SJSA1 (cell line): ENCODE measurements at regions not wholly inside any gene's neighbourhood (a gene's known extent, or its start where the extent isn't known, plus 50 kb on each side); places are given as distances from the start of the nearest gene placed in this dataset.
"Not testable (repeated sequence)": the region's sequence is repeated elsewhere in the genome, so short reads cannot be mapped to it uniquely, and the experiment has no call there.

Experiments used
- DNase-seq, 2 experiments: peaks; one replicate each; pipeline ENCODE4 v3.0.0-alpha.2; 2015 to 2020; ENCODE audit warnings: low spot score in 2 of 2, low read depth in 1 of 2
- H3K27ac ChIP-seq: fragments of 250-450 bp; sonication (Bioruptor Pico); 2 replicates; pipeline ENCODE4 v1.5.1; 2020; ENCODE audit warnings: mild to moderate bottlenecking, moderate library complexity
- H3K27me3 ChIP-seq: fragments of 250-450 bp; sonication (Bioruptor Pico); replicated peaks from 2 replicates; pipeline ENCODE4 v1.5.1; 2020; ENCODE audit warnings: mild to moderate bottlenecking, moderate library complexity
- H3K36me3 ChIP-seq: fragments of 250-450 bp; sonication (Bioruptor Pico); 2 replicates; pipeline ENCODE4 v1.5.1; 2020; ENCODE audit warnings: mild to moderate bottlenecking
- H3K4me1 ChIP-seq: fragments of 250-450 bp; sonication (Bioruptor Pico); replicated peaks from 2 replicates; pipeline ENCODE4 v1.6.1; 2021; ENCODE audit warnings: mild to moderate bottlenecking
- H3K4me3 ChIP-seq: fragments of 250-450 bp; sonication (Bioruptor Pico); 2 replicates; pipeline ENCODE4 v1.5.1; 2020; ENCODE audit warnings: mild to moderate bottlenecking
- H3K9me3 ChIP-seq: fragments of 250-450 bp; sonication (Bioruptor Pico); replicated peaks from 2 replicates; pipeline ENCODE4 v1.5.1; 2020; ENCODE audit warnings: mild to moderate bottlenecking

GRCh38 chr2:167794554-167795255 is 452.7 kb downstream of the STK39 start:
- Histone ChIP-seq H3K27ac (no peak overlapping the region), H3K36me3 (no peaks in the 10 kb centered on the region), H3K27me3 (no peaks in the 10 kb centered on the region; the same call in none of the 2 replicates), H3K4me3 (no peak overlapping the region), H3K9me3 (no peaks in the 10 kb centered on the region), H3K4me1 (no peaks in the 10 kb centered on the region)
- DNase-seq: no peak

- Histone ChIP-seq H3K36me3 (no peaks in the 10 kb centered on the region), H3K4me3 (no peak overlapping the region), H3K27me3 (no peaks in the 10 kb centered on the region; the same call in 1 of the 2 replicates), H3K4me1 (no peaks in the 10 kb centered on the region), H3K27ac (no peak overlapping the region), H3K9me3 (no peaks in the 10 kb centered on the region)
- DNase-seq: no peak
These were observed 453.7 kb downstream of the STK39 start for GRCh38 chr2:167793725-167794124.

DNA sequence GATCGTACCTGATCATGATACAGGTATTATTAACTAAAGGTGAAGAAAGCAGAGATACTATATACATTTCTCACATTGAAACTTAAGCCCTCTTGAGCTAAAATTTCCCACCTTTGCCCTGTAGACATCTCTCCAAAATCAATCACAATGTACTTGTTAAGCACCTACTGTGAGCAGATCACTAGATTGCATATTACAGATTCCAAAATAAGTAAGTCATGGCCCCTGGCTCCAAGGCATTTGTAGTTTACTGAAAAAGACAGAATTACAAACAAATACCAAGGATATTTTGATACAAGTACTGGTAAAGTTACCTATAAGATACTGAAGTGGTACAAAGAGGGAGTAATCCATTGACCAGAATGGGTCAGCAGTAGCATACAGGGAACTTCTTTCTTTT is 455.3 kb downstream of the STK39 start:
- no peaks in the 10 kb centered on the region for H3K4me1 ChIP-seq
- H3K27ac ChIP-seq: no peak overlapping the region
- no peak overlapping the region for H3K4me3 ChIP-seq
- DNase-seq: no peak
- no peaks in the 10 kb centered on the region for H3K9me3 ChIP-seq
- no peaks in the 10 kb centered on the region for H3K27me3 ChIP-seq
- H3K36me3 ChIP-seq: no peaks in the 10 kb centered on the region

GRCh38 chr2:167790781-167791450 is 456.5 kb downstream of the STK39 start:
- H3K9me3 ChIP-seq: no peaks in the 10 kb centered on the region
- H3K4me3 ChIP-seq: no peak overlapping the region
- H3K36me3 ChIP-seq: no peaks in the 10 kb centered on the region
- H3K4me1 ChIP-seq: no peaks in the 10 kb centered on the region
- H3K27ac ChIP-seq: no peak overlapping the region
- no peaks in the 10 kb centered on the region for H3K27me3 ChIP-seq
- no peak for DNase-seq

- no peak overlapping the region for H3K27ac ChIP-seq
- no peak for DNase-seq
- H3K9me3 ChIP-seq: no peaks in the 10 kb centered on the region
- H3K4me3 ChIP-seq: no peak overlapping the region
- no peaks in the 10 kb centered on the region for H3K4me1 ChIP-seq
- H3K27me3 ChIP-seq: no peaks in the 10 kb centered on the region
- no peaks in the 10 kb centered on the region for H3K36me3 ChIP-seq
These were observed 457.2 kb downstream of the STK39 start for GRCh38 chr2:167790189-167790588.

DNA sequence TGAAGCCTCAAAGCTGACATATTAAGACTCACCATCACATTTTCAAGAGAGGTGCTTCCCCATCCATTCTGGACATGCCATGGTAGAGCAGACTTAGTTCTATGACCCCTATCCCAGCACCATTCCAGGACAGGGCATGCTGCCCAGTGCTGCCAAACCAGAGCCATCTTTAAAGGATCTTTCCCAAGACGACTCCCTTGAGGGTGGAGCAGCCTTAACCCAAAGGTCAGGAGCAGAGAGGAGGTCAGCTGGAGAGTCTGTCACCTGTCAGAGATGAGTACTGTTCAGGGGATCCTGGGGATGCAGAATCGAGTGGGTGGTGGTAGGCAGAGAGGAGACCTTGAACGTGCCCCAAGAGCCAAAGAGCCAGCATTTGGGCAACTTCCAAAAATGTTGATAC is 459.8 kb downstream of the STK39 start:
- DNase-seq: no peak
- no peak overlapping the region for H3K27ac ChIP-seq
- H3K27me3 ChIP-seq: no peaks in the 10 kb centered on the region
- H3K36me3 ChIP-seq: no peaks in the 10 kb centered on the region
- no peak overlapping the region for H3K4me3 ChIP-seq
- H3K9me3 ChIP-seq: no peaks in the 10 kb centered on the region
- no peaks in the 10 kb centered on the region for H3K4me1 ChIP-seq

DNA sequence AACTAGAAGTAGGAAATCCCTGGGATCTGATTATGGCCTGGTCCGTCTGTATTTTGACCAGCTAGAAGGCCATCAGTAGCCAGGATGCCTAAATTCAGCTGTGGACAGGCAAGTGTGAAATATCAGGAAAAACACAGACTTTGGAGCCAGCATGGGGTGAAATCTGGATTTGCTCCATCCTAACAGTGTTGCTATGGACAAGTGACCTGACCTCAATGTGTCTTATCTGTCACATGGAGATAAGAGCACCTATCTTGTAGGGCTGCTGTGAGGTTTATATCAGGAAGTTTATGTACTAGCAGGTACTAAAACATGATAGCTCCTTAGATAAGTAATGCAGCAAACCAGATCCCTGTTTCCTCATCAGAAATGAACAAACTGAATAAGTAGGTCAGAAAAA is 460.4 kb downstream of the STK39 start:
- Histone ChIP-seq H3K27ac (no peak overlapping the region), H3K27me3 (no peaks in the 10 kb centered on the region), H3K36me3 (no peaks in the 10 kb centered on the region), H3K9me3 (no peaks in the 10 kb centered on the region), H3K4me3 (no peak overlapping the region), H3K4me1 (no peaks in the 10 kb centered on the region)
- no peak for DNase-seq

DNA sequence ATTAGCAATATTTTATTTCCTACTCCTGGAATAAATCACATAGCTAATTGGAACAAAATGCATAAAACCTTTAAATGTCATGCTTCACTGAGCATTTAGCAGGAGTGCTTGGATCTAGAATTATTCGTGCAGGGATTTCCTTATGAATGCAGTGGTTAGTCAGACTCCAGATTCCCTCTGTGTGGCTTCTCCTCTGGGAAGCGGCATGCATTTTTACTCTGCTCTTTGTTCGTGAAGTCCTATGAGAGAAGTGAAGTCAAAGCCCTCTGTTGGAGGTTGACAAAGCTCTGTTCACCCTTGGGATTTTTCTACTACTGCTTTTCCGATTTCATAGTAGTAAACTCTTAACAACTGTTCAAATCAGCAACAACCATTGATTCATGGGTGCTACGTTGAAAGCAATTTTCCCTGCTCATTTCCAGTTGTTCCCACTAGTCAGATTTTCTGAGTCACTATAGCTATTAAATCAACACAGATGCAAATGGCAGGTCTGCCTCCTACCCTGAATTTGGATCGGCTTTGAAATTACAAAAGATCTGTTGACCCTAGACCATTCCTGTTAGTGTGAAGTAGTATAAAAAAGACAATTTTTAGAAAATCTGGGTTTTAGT is 461.7 kb downstream of the STK39 start:
- no peak for DNase-seq
- H3K27me3 ChIP-seq: no peaks in the 10 kb centered on the region
- H3K4me3 ChIP-seq: no peak overlapping the region
- H3K36me3 ChIP-seq: no peaks in the 10 kb centered on the region
- H3K9me3 ChIP-seq: no peaks in the 10 kb centered on the region
- H3K4me1 ChIP-seq: no peaks in the 10 kb centered on the region
- H3K27ac ChIP-seq: no peak overlapping the region

- no peaks in the 10 kb centered on the region for H3K36me3 ChIP-seq
- DNase-seq: no peak
- H3K4me3 ChIP-seq: no peak overlapping the region
- no peaks in the 10 kb centered on the region for H3K4me1 ChIP-seq
- H3K9me3 ChIP-seq: no peaks in the 10 kb centered on the region
- H3K27me3 ChIP-seq: no peaks in the 10 kb centered on the region
- no peak overlapping the region for H3K27ac ChIP-seq
These were observed 463.3 kb downstream of the STK39 start for GRCh38 chr2:167784084-167784425.

DNA sequence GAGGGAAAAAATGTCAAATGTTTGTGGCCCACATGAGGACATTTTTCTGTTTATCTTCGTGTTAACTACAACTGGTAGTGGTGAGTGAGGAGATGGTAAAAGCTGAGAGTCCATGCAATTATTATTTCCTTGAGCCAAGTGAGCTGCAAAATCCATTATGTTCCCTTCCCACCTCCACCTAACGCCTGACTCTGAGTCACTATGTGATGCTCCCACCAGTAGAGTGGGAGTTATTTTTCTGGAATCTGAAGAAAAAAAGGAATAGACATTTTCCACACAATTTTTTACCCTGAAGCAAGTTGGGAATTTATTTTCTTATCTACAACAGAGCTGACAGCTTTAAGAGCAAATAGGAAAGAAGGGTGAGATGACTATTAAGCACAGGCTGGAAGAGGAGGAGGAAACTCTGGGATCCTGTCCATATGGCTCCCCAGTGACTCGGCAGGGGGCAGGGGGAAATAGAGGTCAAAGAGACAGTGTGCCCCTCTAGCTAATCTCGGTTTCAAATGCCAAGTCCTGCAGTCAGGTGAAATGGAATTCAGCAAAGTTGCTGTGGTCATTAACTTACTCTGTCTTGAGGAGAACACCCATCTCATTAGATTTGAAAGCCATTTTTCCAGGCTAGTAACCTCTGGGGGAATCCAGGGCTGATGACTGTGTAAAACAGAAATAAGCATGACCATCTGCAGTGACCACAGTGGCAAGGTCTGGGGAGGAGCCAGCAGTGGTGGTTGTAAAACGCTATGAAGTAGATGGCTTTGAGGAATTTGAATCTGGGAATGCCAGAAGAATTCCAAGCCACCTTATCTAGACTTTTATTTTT is 463.9 kb downstream of the STK39 start:
- no peaks in the 10 kb centered on the region for H3K27me3 ChIP-seq
- DNase-seq: no peak

DNA sequence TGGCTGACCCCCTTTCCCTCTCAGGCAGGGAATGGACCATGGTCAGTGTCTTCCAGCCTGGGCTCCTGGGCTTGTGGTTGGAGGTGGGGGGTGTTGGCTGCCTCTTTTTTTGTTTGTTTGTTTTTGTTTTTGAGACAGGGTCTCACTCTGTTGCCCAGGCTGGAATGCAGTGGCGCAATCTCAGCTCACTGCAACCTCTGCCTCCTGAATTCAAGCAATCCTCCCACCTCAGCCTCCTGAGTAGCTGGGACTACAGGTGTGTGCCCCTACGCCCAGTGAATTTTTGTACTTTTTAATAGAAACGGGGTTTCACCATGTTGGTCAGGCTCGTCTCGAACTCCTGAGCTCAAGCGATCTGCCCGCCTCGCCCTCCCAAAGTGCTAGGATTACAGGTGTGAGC is 465.8 kb downstream of the STK39 start:
- DNase-seq, H3K4me3 ChIP-seq, H3K9me3 ChIP-seq, H3K36me3 ChIP-seq, H3K27ac ChIP-seq, H3K27me3 ChIP-seq, H3K4me1 ChIP-seq: not testable (repeated sequence)

More for the DNA sequence above, 463.9 kb downstream of the STK39 start:
- H3K36me3 ChIP-seq: no peaks in the 10 kb centered on the region
- H3K9me3 ChIP-seq: no peaks in the 10 kb centered on the region
- H3K4me3 ChIP-seq: no peak overlapping the region
- H3K27ac ChIP-seq: no peak overlapping the region
- H3K4me1 ChIP-seq: no peaks in the 10 kb centered on the region

GRCh38 chr2:167776359-167776758 is 471.0 kb downstream of the STK39 start:
- no peaks in the 10 kb centered on the region for H3K9me3 ChIP-seq
- H3K4me3 ChIP-seq: no peak overlapping the region
- H3K36me3 ChIP-seq: no peaks in the 10 kb centered on the region
- H3K4me1 ChIP-seq: no peaks in the 10 kb centered on the region
- no peak for DNase-seq
- no peak overlapping the region for H3K27ac ChIP-seq
- H3K27me3 ChIP-seq: no peaks in the 10 kb centered on the region; the same call in 1 of the 2 replicates

DNA sequence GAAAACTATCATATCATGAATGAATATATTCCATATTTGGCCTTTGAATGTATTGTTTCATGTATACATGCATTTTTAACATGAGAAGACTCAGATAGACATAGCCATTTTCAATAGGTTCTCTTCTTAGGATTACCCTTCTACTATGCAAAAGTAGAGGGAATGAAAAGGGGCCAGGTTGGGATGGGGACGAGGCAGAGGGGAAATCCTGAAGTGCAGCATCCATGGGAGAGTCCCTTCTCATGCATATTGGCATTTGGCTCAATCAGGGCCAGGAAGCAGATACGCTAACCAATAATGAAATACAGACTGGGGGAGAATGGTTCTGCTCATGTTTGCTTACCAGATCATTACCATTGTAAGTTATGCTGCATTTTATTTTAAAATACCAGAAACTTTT is 475.8 kb downstream of the STK39 start:
- Histone ChIP-seq H3K27me3 (no peaks in the 10 kb centered on the region; the same call in 1 of the 2 replicates), H3K36me3 (no peaks in the 10 kb centered on the region), H3K9me3 (no peaks in the 10 kb centered on the region), H3K27ac (no peak overlapping the region), H3K4me3 (no peak overlapping the region), H3K4me1 (no peaks in the 10 kb centered on the region)
- no peak for DNase-seq

DNA sequence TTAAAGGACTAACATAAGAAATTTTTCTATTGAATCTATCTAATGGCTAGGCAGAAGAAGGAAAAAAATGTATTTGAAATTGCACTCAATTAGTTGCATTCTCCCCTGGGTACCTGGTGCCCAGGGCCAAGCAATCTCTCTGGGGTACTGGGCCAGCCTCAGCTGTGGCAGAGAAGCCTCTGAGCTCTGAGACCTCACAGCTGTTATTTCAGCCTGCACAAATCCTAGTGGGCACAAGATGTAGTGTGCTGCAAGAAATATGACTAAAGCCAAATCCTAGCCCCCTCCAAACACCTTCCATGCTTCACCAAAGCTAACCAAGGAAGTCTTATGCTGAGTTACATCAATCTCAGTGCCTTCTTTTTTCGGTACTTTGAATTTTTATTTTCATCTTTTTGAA is 478.4 kb downstream of the STK39 start:
- no peak for DNase-seq
- H3K4me3 ChIP-seq: no peak overlapping the region

More for the DNA sequence above, 478.4 kb downstream of the STK39 start:
- H3K9me3 ChIP-seq: no peaks in the 10 kb centered on the region
- H3K4me1 ChIP-seq: no peaks in the 10 kb centered on the region
- no peaks in the 10 kb centered on the region for H3K36me3 ChIP-seq
- H3K27me3 ChIP-seq: no peaks in the 10 kb centered on the region; the same call in 1 of the 2 replicates
- no peak overlapping the region for H3K27ac ChIP-seq
